ENCODE measurements at regions not wholly inside any gene's neighbourhood (a gene's known extent, or its start where the extent isn't known, plus 50 kb on each side); places are given as distances from the start of the nearest gene placed in this dataset.

GRCh38 chr21:23398726-23399125 is 2208.6 kb downstream of the MRPL39 start:
- DNase-seq (ENCODE audit: low spot score in 2 of 2), result no peak
- H3K4me1 ChIP-seq, result no peaks in the 10 kb centered on the region
- H3K27me3 ChIP-seq, result no peaks in the 10 kb centered on the region
- no peak overlapping the region for H3K27ac ChIP-seq
- H3K36me3 ChIP-seq, result no peaks in the 10 kb centered on the region
- TF ChIP-seq POLR2AphosphoS5 (IDR thresholded peaks at IDR 0.05) (no peak), CTCF (IDR thresholded peaks at IDR 0.05) (no peak), POLR2A (IDR thresholded peaks at IDR 0.05) (no peak)
- intact Hi-C loops (cut with DNase I; ENCODE audit: low total_unique reads), result no loop called here
- H3K9me3 ChIP-seq, result no peaks in the 10 kb centered on the region
- H3K4me3 ChIP-seq, result no peak overlapping the region

- Histone ChIP-seq H3K27ac (no peak overlapping the region), H3K9me3 (no peaks in the 10 kb centered on the region), H3K36me3 (no peaks in the 10 kb centered on the region), H3K4me1 (no peaks in the 10 kb centered on the region), H3K4me3 (no peak overlapping the region), H3K27me3 (no peaks in the 10 kb centered on the region)
- TF ChIP-seq POLR2AphosphoS5 (IDR thresholded peaks at IDR 0.05) (no peak), CTCF (IDR thresholded peaks at IDR 0.05) (no peak), POLR2A (IDR thresholded peaks at IDR 0.05) (no peak)
- no peak for DNase-seq (ENCODE audit: low spot score in 2 of 2)
- intact Hi-C loops (cut with DNase I; ENCODE audit: low total_unique reads), result no loop called here
These were observed 2212.8 kb downstream of the MRPL39 start for GRCh38 chr21:23394458-23394857.

- no peak for DNase-seq (ENCODE audit: low spot score in 2 of 2)
- Histone ChIP-seq H3K9me3 (no peaks in the 10 kb centered on the region), H3K4me1 (no peaks in the 10 kb centered on the region), H3K27ac (no peak overlapping the region), H3K27me3 (no peaks in the 10 kb centered on the region), H3K36me3 (no peaks in the 10 kb centered on the region), H3K4me3 (no peak overlapping the region)
- intact Hi-C loops (cut with DNase I; ENCODE audit: low total_unique reads), result no loop called here
- TF ChIP-seq POLR2A (IDR thresholded peaks at IDR 0.05) (no peak), CTCF (IDR thresholded peaks at IDR 0.05) (no peak), POLR2AphosphoS5 (IDR thresholded peaks at IDR 0.05) (no peak)
These were observed 2222.6 kb downstream of the MRPL39 start for GRCh38 chr21:23384679-23385078.

- no peak overlapping the region for H3K27ac ChIP-seq
- intact Hi-C loops (cut with DNase I; ENCODE audit: low total_unique reads), result no loop called here
- no peaks in the 10 kb centered on the region for H3K36me3 ChIP-seq
- H3K27me3 ChIP-seq, result no peaks in the 10 kb centered on the region
- H3K4me1 ChIP-seq, result no peaks in the 10 kb centered on the region
- H3K4me3 ChIP-seq, result no peak overlapping the region
- no peaks in the 10 kb centered on the region for H3K9me3 ChIP-seq
- no peak for DNase-seq (ENCODE audit: low spot score in 2 of 2)
- TF ChIP-seq CTCF (IDR thresholded peaks at IDR 0.05) (no peak), POLR2AphosphoS5 (IDR thresholded peaks at IDR 0.05) (no peak), POLR2A (IDR thresholded peaks at IDR 0.05) (no peak)
These were observed 2233.1 kb downstream of the MRPL39 start for GRCh38 chr21:23374155-23374554.

GRCh38 chr21:23356905-23357304 is 2250.4 kb downstream of the MRPL39 start:
- TF ChIP-seq CTCF (IDR thresholded peaks at IDR 0.05) (no peak), POLR2AphosphoS5 (IDR thresholded peaks at IDR 0.05) (no peak), POLR2A (IDR thresholded peaks at IDR 0.05) (no peak)
- no peak for DNase-seq (ENCODE audit: low spot score in 2 of 2)
- H3K4me3 ChIP-seq, result no peak overlapping the region
- no peaks in the 10 kb centered on the region for H3K36me3 ChIP-seq
- no peaks in the 10 kb centered on the region for H3K4me1 ChIP-seq
- no peak overlapping the region for H3K27ac ChIP-seq
- intact Hi-C loops (cut with DNase I; ENCODE audit: low total_unique reads), result no loop called here
- no peaks in the 10 kb centered on the region for H3K27me3 ChIP-seq
- no peaks in the 10 kb centered on the region for H3K9me3 ChIP-seq
